Activated CD8-positive, alpha-beta memory T cell treated with anti-CD3 and anti-CD28 coated beads, Interleukin-2, amount 50 U/mL, for 1 hour (primary cell): ENCODE measurements at regions not wholly inside any gene's neighbourhood (a gene's known extent, or its start where the extent isn't known, plus 50 kb on each side); places are given as distances from the start of the nearest gene placed in this dataset.

Experiments
- DNase-seq: peaks from one replicate; pipeline ENCODE4 v3.0.0-alpha.2; 2020; ENCODE audit errors: extremely low read depth

DNA sequence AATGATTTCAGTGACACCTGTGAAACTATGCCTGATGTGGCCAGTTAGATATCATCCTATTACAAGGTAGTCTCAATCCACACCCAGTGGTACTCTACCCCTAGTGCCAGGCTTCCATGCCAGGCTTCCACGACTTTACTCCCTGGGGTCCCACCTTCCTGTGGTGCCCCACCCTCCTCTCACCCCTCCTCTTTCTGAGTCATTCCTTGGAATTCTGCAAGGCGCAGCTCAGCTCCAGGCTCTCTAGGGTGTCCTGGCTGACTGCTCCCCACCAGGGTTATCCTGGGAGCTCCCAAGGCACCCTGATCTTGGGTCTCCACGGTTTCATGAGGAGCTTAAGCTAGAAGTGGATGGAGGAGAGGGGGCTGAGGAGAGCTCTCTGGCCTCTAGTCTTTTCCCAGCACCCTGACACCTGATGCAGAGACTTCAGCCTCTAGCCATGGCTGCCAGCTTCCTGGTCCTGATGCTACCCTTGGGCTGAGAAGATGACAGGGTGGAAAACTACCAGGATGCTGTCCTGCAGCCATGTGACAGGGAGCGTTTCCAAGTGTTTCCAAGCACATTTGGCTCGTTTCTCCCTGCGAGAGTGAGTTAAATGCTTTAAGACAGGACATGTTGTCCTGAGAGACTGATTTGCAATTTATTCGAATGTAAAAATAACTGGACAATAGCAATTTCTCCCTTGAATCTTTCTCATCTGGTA, 1461.2 kb downstream of the TBC1D22A start:
- DNase-seq, result no peak

DNA sequence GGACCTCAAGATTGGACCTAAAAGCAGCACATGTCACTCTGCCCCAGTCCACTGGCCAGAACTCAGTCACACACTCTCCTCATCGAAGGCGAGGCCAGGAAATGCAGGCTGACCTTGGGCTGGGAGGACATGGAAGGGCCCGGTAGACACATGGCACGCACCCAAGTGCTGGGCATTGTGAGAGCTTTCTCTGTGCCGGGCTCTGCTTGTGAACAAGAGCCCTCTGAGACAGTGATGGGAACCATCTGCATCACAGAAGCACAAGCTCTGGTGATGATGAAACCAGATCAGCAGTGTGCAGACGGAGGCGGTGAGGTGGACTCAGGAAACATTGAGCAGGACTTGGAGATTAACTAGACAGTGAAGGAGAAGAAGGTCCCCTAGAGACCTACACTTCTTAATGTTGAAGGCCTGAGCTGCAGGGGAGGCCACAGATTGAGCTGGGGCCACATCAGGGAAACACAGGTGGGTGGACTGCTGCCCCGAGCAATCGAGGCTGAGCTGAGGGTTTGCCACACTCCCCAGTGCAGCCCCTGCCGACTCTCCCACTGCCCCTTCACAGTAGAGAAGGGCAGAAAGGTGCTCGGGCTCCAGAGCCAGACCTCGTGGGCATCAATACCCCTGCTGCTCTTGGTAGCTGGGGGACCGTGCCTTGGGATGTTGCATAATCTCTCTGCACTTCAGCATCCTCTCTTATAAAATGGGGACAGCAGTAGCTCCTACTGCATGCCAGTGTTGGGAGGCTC, 1460.5 kb downstream of the TBC1D22A start:
- DNase-seq, result no peak

- no peak for DNase-seq
Observed at GRCh38 chr22:48218889-48219420, 1456.5 kb downstream of the TBC1D22A start.

- DNase-seq, result no peak
Observed at GRCh38 chr22:48217596-48217995, 1455.1 kb downstream of the TBC1D22A start.

DNA sequence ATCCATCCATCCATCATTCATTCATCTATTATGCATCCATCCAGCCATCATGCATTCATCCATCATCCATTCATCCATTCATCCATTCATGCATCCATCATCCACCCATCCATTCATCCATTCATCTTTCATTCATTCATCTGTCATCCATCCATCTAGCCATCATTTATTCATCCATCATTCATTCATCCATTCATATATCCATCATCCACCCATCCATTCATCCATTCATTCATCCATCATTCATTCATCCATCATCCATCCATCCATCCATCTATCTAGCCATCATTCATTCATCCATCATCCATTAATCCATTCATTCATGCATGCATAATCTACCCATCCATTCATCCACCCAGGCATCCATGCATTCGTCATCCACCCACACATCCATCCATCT, 1450.3 kb downstream of the TBC1D22A start:
- DNase-seq, result no peak

DNA sequence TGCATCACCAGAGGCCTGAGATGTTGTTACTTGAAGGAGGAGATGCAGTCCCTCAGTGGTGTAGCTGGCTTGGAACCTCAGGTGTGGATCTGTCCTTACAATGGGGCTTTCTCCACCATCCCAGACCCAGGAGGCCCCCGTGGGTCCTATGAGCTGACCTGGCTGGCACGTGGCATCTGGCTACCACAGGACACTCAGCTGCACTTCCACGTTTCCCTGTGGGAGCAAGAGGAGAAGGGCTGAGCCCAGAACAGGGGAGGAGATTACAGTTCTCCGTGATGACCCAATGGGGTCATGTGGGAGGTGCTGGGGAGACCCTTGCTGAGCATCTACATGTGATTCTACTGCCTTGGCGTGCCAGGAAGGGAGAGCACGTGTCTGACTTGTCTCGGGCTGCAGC, 1448.4 kb downstream of the TBC1D22A start:
- no peak for DNase-seq

DNA sequence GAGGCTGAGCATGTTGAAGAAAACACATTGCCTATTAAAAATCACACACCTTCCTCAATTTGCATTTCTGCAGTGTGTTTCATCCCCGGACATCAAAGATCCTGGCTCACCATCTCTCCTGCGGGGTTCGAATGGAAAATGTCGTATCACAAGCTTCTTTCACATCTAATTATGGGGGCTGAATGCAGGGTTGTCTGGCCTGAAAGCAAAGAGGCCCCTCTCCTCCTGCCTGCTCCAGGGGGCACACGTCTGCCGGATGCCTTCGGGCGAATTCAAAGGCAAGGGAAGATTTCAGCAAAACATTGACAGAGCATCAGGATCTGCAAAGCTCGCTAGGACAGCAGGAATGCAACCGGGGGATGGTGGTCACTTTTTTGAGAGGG, 1447.7 kb downstream of the TBC1D22A start:
- DNase-seq, result no peak

GRCh38 chr22:48209473-48210197, 1447.2 kb downstream of the TBC1D22A start:
- DNase-seq, result no peak

- DNase-seq, result no peak
Observed at GRCh38 chr22:48208894-48209293, 1446.4 kb downstream of the TBC1D22A start.

DNA sequence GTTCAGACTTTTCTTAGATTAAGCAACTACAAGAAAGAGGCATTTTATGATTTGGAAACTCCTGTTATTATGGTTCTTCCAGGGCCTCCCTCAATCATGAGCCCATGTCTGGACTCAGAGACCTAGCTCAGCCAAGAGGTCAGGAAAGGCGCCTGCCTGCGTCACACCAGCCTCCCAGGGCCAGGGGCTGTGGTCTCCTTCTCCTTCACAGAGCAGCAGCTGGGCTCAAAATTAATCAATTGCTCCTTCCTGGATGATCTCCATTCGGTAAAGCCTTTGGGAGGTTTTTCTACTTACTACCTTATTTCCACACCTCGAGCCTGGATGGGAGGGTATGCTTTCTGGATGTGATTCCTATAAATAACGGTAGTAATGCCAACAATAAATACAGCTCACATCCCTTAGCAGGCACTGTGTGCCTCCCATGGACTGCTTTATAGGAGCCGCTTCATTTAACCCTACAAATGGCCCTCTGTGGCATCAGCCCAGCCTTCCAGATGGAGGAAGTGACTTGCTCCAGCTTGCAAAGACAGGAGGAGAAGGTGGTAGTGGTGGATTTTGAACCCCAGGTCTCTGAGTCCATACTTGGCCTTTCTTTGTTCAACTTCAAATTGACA, 1445.6 kb downstream of the TBC1D22A start:
- DNase-seq, result no peak

- DNase-seq, result no peak
Observed at GRCh38 chr22:48205790-48206189, 1443.3 kb downstream of the TBC1D22A start.

GRCh38 chr22:48205161-48205560, 1442.7 kb downstream of the TBC1D22A start:
- no peak for DNase-seq

DNA sequence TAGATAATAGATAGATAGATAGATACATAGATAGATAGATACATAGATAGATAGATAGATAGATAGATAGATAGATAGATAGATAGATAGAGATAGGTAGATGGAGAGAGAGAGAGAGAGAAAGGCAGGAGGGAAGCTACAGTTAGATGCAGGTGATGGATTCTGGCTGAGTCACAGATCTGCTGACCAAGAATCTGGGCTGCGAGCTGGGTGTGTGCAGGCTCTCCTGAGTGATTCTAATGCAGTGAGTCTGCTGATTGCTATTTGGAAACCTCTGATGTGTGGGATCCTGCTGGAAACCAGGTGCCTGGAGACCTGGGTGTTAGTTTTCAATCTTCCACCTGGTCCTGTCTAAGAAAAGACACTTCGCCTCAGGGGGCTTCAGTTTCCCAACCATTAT, 1441.8 kb downstream of the TBC1D22A start:
- DNase-seq, result no peak

DNA sequence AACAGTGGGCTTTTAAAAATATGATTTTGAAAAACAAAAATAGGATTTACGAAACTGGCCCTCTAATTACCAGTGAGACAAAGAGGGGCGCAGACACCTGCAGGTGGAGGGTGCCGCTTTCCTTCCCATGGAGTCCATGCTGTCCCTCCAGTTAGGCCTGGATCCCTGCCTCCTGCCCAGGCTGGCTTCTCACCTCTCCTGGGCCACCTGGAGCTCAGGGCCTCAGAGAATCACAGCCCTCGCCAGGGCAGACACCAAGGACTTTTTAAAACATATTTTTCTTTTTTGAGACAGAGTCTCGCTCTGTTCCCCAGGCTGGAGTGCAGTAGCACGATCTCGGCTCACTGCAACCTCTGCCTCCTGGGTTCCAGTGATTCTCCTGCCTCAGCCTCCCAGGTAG, 1437.2 kb downstream of the TBC1D22A start:
- DNase-seq, result no peak

GRCh38 chr22:48198489-48199459, 1436.3 kb downstream of the TBC1D22A start:
- no peak for DNase-seq

GRCh38 chr22:48197189-48197690, 1434.8 kb downstream of the TBC1D22A start:
- DNase-seq, result no peak

DNA sequence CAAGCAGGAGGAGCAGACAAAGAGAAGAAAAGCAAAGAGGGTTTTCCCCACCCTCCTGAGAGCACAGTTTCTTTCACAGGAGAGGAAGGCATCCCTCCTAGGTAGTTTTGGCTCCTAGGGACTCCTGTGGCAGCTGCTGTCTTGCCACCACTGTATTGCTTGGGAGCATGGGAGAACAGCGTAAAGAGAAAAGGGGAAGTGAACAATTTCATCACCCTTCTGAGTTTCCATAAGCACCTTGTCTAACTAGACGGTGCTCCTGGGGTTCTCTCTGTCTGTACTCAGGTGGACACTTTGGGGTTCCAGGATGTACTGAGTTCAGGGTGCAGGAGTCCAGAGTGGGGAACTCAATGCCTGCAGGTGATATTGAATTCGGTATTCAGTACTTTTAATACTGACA, 1430.5 kb downstream of the TBC1D22A start:
- no peak for DNase-seq

DNA sequence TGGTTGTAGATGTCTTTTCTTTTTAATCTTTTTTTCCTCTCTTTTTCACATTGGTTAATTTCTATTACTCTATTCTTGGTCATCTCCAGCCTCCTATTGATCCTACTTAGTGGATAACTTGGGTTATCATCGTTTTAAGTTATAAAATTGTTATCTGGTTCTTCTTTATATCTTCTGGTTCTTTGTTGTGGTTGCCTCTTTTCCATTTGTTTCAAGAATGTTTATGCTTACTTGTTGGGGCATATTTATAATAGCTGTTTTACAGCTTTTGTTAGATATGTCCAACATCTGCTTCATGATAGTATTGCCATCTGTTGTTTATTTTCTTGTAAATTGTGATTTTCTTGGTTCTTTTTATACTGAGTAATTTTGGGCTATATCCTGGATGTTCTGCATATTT, 1429.6 kb downstream of the TBC1D22A start:
- no peak for DNase-seq

- no peak for DNase-seq
Observed at GRCh38 chr22:48188231-48188721, 1425.8 kb downstream of the TBC1D22A start.

DNA sequence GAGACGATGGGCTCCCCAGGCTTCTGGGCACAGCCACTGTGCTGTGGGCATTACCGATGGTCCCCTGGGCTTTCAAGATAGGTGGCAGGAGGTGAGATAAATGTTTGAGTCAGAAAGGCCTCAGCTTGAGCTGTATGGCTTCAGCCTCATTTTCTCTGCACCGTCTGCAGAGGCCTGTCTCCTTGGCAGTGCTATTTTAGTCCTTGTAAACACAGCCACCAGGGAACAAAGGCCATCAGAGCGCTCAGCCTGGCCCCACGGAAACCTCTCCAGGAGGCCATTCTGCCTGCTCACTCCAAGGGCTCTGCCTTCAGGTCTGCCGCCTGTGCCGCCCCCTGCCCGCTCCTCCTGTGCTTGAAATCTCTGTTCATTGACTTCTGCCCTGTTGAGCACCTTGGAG, 1424.9 kb downstream of the TBC1D22A start:
- no peak for DNase-seq
